ENCODE measurements at regions not wholly inside any gene's neighbourhood (a gene's known extent, or its start where the extent isn't known, plus 50 kb on each side); places are given as distances from the start of the nearest gene placed in this dataset.

DNA sequence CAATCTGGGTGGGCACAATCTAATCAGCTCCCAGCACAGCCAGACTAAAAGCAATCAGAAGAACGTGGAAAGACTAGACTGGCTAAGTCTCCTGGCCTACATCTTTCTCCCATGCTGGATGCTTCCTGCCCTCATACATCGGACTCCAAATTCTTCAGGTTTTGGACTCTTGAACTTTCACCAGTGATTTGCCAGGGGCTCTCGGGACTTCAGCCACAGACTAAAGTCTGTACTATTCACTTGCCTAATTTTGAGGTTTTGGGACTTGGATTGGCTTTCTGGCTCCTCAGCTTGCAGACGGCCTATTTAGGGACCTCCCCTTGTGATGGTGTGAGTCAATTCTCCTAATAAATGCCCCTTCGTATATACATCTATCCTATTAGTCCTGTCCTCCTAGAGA lies 66.6 kb upstream of the SOX21 start:
- Histone ChIP-seq H4K5ac (ENCODE audit: low read depth, low read length) (no peak overlapping the region), H3K56ac (ENCODE audit: extremely low read depth, insufficient read depth, low read length) (no peak overlapping the region), H4K91ac (ENCODE audit: insufficient read depth, low read depth, low read length) (no peak overlapping the region), H2AK5ac (ENCODE audit: low read depth, low read length) (no peak overlapping the region), H2AFZ (replicated peaks; ENCODE audit: low read length, poor library complexity) (no peak overlapping the region), H3K27me3 (ENCODE audit: control insufficient read depth, insufficient read depth, low read length) (no peaks in the 10 kb centered on the region), H3K79me1 (ENCODE audit: low read depth in 1 of 2, low read length in 2 of 2) (no peaks in the 10 kb centered on the region), H3K14ac (replicated peaks; ENCODE audit: low read depth, low read length) (no peak overlapping the region), H2AK9ac (replicated peaks; ENCODE audit: low read depth, low read length, poor library complexity) (no peak overlapping the region), H3K9me3 (ENCODE audit: control insufficient read depth, insufficient read depth, low read length) (no peaks in the 10 kb centered on the region), H3K9ac (ENCODE audit: low read depth, low read length) (no peak overlapping the region), H3K36me3 (ENCODE audit: control insufficient read depth, insufficient read depth, low read length) (no peaks in the 10 kb centered on the region), H3K4me2 (ENCODE audit: low read depth, low read length) (no peak overlapping the region), H2BK15ac (ENCODE audit: low read depth, low read length) (no peak overlapping the region), H4K20me1 (ENCODE audit: insufficient read depth, low read length) (no peaks in the 10 kb centered on the region), H4K8ac (ENCODE audit: low read depth in 2 of 2, low read length in 2 of 2) (no peak overlapping the region), H3K4ac (ENCODE audit: low read depth, low read length) (no peak overlapping the region), H3K18ac (ENCODE audit: low read depth, low read length) (no peak overlapping the region), H3K23ac (ENCODE audit: low read depth, low read length) (no peak overlapping the region), H3K9me1 (ENCODE audit: insufficient read depth, low read length) (no peaks in the 10 kb centered on the region), H3K27ac (ENCODE audit: insufficient read depth, low read length) (no peak overlapping the region), H2BK20ac (ENCODE audit: low read depth, low read length) (no peak overlapping the region), H3K4me3 (ENCODE audit: insufficient read depth, low read depth, low read length) (no peak overlapping the region), H2BK120ac (ENCODE audit: low read depth, low read length) (no peak overlapping the region), H2BK5ac (ENCODE audit: low read depth, low read length, poor library complexity, severe bottlenecking) (no peak overlapping the region), H3K4me1 (ENCODE audit: control insufficient read depth, insufficient read depth, low read length) (no peaks in the 10 kb centered on the region)
- ChIA-PET CTCF (no interaction called here), POLR2A (ENCODE audit: unreplicated experiment) (no interaction called here)
- ATAC-seq (ENCODE audit: low read depth) = no peak
- WGBS, 2 experiments (ENCODE audit: extremely low coverage in 2 of 2, insufficient read length in 1 of 2) = no CpG with 5 or more reads among the region's 5 CpGs
- dilution Hi-C loops (cut with HindIII; ENCODE audit: low sequenced_read_pairs, unreplicated experiment) = no loop called here
- no peak for DNase-seq
- no peak for TF ChIP-seq RFX5 (IDR thresholded peaks at IDR 0.05; ENCODE audit: low read depth, low read length)
- intact Hi-C loops (cut with micrococcal nuclease) = no loop called here
- in situ Hi-C loops (cut with MboI; ENCODE audit: low sequenced_read_pairs) = no loop called here
- BruUV-seq (replicated peaks) = no TSS peak
